Activated naive CD8-positive, alpha-beta T cell treated with anti-CD3 and anti-CD28 coated beads for 36 hours (primary cell): ENCODE measurements at regions not wholly inside any gene's neighbourhood (a gene's known extent, or its start where the extent isn't known, plus 50 kb on each side); places are given as distances from the start of the nearest gene placed in this dataset.
"Not testable (repeated sequence)": the region's sequence is repeated elsewhere in the genome, so short reads cannot be mapped to it uniquely, and the experiment has no call there.

ENCODE experiments used
- DNase-seq: peaks from one replicate; pipeline ENCODE4 v3.0.0; 2021
- H3K27ac Mint-ChIP-seq: one replicate; pipeline ENCODE4 v1.8.0; 2022; ENCODE audit warnings: mild to moderate bottlenecking, moderate library complexity, mixed read lengths
- H3K27me3 Mint-ChIP-seq: one replicate; pipeline ENCODE4 v1.8.0; 2022; ENCODE audit warnings: mild to moderate bottlenecking, mixed read lengths
- H3K36me3 Mint-ChIP-seq: one replicate; pipeline ENCODE4 v1.8.0; 2021; ENCODE audit warnings: mild to moderate bottlenecking, mixed read lengths
- H3K4me1 Mint-ChIP-seq: one replicate; pipeline ENCODE4 v1.8.0; 2021; ENCODE audit warnings: mixed read lengths
- H3K4me3 Mint-ChIP-seq: one replicate; pipeline ENCODE4 v1.8.0; 2022; ENCODE audit warnings: mild to moderate bottlenecking, moderate library complexity, mixed read lengths
- H3K9me3 Mint-ChIP-seq: one replicate; pipeline ENCODE4 v1.8.0; 2022; ENCODE audit warnings: mixed read lengths

DNA sequence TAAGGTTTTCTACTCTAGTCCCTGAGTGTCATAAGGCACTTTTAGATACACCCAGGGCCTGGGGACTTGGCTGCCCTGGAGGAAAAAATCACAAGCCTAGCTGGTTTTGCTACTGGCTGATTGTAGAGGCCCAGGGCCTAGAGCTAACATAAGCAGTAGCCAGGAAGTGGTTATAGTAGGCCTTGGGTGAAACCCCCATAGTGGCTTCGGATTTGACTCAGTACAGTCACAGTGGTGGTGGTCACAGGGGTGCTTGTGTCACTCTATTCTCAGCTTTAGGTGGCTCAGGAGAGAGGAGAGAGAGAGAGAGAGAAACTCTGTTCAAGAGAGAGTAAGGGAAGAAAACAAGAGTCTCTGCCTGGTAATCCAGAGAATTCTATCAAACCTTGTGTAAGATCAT is 194.5 kb upstream of the EDA2R start:
- no peaks in the 10 kb centered on the region for H3K36me3 Mint-ChIP-seq
- H3K4me1 Mint-ChIP-seq = no peaks in the 10 kb centered on the region
- H3K27ac Mint-ChIP-seq = no peak overlapping the region
- no peak for DNase-seq
- peaks cover 2% of the 10 kb centered on the region for H3K9me3 Mint-ChIP-seq
- H3K4me3 Mint-ChIP-seq = no peak overlapping the region
- H3K27me3 Mint-ChIP-seq = no peaks in the 10 kb centered on the region

DNA sequence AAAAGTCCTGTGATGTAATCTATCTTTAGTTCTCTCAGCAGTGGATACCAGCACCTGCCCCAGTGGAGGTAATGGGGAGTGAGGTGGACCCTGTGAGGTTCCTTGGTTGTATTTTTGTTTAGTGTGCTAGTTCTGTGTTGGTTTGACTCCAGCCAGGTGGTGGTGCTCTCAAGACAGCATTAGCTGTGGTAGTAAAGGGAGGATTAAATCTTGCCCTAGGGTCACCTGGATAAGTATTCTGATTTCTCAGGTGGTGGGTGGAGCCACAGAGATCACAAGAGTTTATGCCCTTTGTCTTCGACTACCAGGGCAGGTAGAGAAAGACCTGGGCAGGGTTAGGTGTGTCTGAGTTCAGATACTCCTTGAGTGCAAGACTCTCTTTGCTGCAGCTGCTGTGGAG is 176.3 kb upstream of the EDA2R start:
- no peak for DNase-seq
- H3K4me1 Mint-ChIP-seq = no peaks in the 10 kb centered on the region
- H3K36me3 Mint-ChIP-seq = no peaks in the 10 kb centered on the region
- H3K27me3 Mint-ChIP-seq = no peaks in the 10 kb centered on the region
- peaks cover 4% of the 10 kb centered on the region for H3K9me3 Mint-ChIP-seq
- H3K27ac Mint-ChIP-seq = no peak overlapping the region
- no peak overlapping the region for H3K4me3 Mint-ChIP-seq

DNA sequence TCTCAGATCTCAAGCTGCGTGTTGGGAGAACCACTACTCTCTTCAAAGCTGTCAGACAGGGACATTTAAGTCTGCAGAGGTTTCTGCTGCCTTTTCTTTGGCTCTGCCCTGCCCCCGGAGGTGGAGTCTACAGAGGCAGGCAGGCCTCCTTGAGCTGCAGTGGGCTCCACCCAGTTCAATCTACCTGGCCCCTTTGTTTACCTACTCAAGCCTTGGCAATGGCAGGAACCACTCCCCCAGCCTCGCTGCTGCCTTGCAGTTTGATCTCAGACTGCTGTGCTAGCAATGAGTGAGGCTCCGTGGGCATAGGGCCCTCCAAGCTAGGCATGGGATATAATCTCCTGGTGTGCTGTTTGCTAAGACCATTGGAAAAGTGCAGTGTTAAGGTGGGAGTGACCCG is 155.6 kb upstream of the EDA2R start:
- not testable (repeated sequence) for H3K27ac Mint-ChIP-seq, H3K9me3 Mint-ChIP-seq, H3K4me3 Mint-ChIP-seq

DNA sequence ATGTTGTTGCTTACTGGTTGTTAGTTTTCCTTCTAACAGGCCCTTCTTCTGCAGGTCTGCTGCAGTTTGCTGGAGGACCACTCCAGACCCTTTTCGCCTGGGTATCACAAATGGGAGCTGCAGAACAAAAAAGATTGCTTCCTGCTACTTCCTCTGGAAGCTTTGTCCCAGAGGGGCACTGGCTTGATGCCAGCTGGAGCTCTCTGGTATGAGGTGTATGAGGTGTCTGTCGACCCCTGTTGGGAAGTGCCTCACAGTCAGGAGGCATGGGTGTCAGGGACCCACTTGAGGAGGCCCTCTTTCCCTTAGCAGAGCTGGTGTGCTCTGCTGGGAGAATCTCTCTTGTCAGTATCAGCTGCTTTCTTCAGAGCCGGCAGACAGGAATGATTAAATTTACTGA is 127.4 kb upstream of the EDA2R start:
- H3K9me3 Mint-ChIP-seq = peaks cover 2% of the 10 kb centered on the region
- DNase-seq = no peak
- H3K27me3 Mint-ChIP-seq = peaks cover 3% of the 10 kb centered on the region
- H3K4me3 Mint-ChIP-seq = no peak overlapping the region
- H3K27ac Mint-ChIP-seq = no peak overlapping the region
- H3K36me3 Mint-ChIP-seq = no peaks in the 10 kb centered on the region
- no peaks in the 10 kb centered on the region for H3K4me1 Mint-ChIP-seq

More for the DNA sequence above, 155.6 kb upstream of the EDA2R start:
- H3K36me3 Mint-ChIP-seq, H3K4me1 Mint-ChIP-seq, DNase-seq, H3K27me3 Mint-ChIP-seq: not testable (repeated sequence)

DNA sequence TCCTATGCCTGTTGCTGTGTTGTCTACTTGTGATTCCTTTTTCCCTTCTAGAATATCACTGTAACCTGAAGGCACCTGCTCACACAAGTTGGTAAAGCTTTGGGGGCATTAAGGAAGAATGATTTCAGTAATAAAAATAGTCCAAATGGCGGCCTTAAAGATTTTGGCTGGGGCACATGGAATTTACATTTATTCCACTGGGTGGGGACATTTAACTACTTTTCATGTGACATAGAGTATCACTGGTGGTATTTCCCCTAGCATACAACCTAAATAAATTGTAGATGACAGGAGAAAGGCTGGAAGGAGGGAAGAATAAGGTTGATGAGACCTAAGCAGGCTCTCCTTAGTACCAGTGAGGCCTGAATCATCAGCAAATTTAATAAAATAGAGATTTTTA is 121.8 kb upstream of the EDA2R start:
- no peak overlapping the region for H3K4me3 Mint-ChIP-seq
- no peak overlapping the region for H3K27ac Mint-ChIP-seq
- no peaks in the 10 kb centered on the region for H3K36me3 Mint-ChIP-seq
- H3K27me3 Mint-ChIP-seq = peaks cover 3% of the 10 kb centered on the region
- no peaks in the 10 kb centered on the region for H3K4me1 Mint-ChIP-seq
- DNase-seq = no peak
- H3K9me3 Mint-ChIP-seq = peaks cover under 1% of the 10 kb centered on the region

DNA sequence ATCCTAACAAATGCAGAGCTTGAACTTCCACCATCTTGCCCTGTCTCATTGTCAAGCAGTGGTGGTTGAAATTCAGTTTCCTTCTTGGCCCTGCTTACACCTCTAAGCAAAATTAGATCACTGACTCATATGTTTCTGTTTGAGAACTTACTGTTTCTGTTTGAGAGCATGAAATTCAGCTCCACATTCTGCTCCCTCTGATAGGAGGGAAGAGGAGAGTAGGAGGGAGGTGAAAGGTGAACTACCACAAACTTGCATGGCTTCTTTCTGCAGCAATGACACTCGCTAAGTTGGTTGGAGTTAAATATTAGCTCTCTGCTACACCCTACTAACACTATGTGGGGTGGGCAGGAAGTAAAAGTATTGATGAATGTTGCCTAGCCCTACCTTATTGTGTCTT is 117.8 kb upstream of the EDA2R start:
- Mint-ChIP-seq H3K4me3 (no peak overlapping the region), H3K27me3 (peaks cover 3% of the 10 kb centered on the region), H3K36me3 (no peaks in the 10 kb centered on the region), H3K27ac (no peak overlapping the region), H3K9me3 (no peaks in the 10 kb centered on the region), H3K4me1 (no peaks in the 10 kb centered on the region)
- no peak for DNase-seq

DNA sequence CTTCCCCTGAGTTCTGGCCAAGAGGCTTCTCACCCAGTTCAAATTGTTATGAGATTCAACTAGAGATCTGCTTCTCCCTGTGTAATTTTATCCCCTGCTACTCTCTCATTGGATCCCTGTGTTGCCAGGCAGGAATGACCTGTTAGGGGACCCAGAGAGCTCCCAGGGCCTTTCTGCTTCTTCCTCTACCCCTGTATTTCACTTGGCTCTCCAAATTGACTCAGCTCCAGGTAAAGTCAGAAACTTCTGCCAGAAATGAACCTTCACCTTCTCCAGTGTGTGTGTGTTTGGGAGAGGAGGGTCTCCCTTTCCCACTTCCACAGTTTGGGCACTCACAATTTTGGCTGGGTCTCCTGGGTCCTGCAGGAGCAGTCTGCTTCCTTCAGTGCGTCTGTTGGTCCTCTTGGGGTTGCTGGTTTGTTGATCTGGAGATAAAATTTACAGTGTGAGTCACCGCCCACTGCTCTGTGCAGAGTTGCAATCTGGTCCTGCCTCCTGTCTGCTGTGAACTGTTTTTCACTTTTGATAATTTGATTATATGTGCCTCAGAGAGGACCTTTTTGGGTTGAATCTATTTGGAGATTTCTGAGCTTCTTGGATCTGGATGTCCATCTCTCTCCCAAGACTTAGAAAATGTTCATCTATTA is 112.4 kb upstream of the EDA2R start:
- H3K27ac Mint-ChIP-seq = no peak overlapping the region
- H3K4me1 Mint-ChIP-seq = no peaks in the 10 kb centered on the region
- no peaks in the 10 kb centered on the region for H3K9me3 Mint-ChIP-seq
- no peak for DNase-seq
- H3K27me3 Mint-ChIP-seq = peaks cover 9% of the 10 kb centered on the region
- no peaks in the 10 kb centered on the region for H3K36me3 Mint-ChIP-seq
- H3K4me3 Mint-ChIP-seq = no peak overlapping the region

DNA sequence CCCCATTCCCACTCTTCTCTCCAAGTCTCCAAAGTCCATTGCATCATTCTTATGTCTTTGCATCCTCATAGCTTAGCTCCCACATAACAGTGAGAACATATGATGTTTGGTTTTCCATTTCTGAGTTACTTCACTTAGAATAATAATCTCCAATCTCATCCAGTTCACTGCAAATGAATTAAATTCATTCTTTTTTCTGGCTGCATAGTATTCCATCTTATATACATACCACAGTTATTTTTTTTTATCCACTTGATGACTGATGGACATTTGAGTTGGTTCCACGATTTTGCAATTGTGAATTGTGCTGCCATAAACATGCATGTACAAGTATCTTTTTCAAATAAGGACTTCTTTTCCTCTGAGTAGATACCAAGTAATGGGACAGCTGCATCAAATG is 105.6 kb upstream of the EDA2R start:
- H3K27me3 Mint-ChIP-seq, H3K27ac Mint-ChIP-seq, H3K4me1 Mint-ChIP-seq, H3K9me3 Mint-ChIP-seq, H3K4me3 Mint-ChIP-seq, DNase-seq, H3K36me3 Mint-ChIP-seq: not testable (repeated sequence)

DNA sequence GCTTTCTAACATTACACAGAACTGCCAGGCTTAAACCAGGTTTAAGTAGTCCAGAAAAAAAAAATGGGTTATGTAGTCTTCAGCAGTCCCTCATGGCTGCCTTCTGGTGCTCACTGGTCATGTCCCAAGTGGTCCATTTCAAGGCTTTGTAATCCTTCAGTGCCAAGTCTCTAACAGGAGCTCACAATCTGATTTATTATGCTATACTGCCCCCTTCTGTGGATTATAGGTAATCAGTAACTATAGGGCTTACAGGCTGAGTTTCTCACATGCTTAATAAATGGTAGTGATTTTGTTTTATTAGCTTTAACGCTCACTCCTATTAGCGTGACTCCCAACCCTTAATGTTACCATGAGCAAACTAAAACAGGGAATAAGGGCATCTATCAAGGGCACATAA is 92.5 kb upstream of the EDA2R start:
- DNase-seq = no peak
- no peaks in the 10 kb centered on the region for H3K27me3 Mint-ChIP-seq
- H3K4me3 Mint-ChIP-seq = no peak overlapping the region

DNA sequence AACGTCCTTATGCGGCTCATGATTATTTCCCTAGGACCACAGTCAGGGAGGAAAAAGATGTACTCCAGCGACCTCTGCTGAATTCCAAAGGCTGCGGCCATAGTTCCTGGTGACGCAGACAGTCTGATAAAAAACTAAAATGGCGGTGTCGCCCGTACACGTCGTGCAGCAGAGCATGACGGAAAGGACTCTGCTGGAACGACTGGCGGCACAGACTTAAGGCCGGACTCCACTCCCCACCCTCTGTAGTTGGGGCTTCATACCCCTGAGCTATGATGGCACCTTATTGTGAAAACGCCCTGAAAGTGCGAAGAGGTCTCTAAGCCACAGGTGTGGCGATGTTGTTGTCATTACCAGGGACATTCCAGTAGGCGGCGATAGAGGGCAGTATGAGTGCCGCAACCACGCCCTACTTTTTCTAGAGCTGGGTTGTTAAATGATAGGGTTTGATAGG is 90.0 kb upstream of the EDA2R start:
- Mint-ChIP-seq H3K36me3 (no peaks in the 10 kb centered on the region), H3K4me3 (peak overlapping the region; percentile 85), H3K27me3 (peaks cover 3% of the 10 kb centered on the region), H3K4me1 (peaks cover 2% of the 10 kb centered on the region), H3K9me3 (no peaks in the 10 kb centered on the region), H3K27ac (peak overlapping the region; percentile 91)
- peak; percentile 39 for DNase-seq

More for the DNA sequence above, 92.5 kb upstream of the EDA2R start:
- H3K27ac Mint-ChIP-seq = no peak overlapping the region
- peaks cover 2% of the 10 kb centered on the region for H3K4me1 Mint-ChIP-seq
- H3K9me3 Mint-ChIP-seq = no peaks in the 10 kb centered on the region
- H3K36me3 Mint-ChIP-seq = no peaks in the 10 kb centered on the region

DNA sequence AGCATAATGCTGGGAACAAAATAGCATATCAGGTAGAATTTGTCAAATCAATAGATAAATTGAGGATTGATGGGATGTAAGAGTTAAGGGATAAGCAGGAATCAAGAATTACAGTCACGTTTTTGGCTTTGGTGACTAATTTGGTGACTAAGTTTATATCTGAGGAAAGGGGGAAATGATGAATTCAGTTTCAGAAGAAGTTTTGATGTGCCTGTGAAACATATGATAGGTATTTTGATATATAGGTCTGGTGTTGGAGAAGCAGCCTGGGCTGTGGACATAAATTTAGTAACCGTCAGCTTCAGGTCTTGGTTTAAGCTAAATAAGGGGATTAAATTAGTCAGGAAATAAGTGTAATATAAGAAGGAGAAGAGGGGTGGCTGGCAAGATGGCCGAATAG is 79.0 kb upstream of the EDA2R start:
- peaks cover 2% of the 10 kb centered on the region for H3K4me1 Mint-ChIP-seq
- H3K9me3 Mint-ChIP-seq = no peaks in the 10 kb centered on the region
- DNase-seq = no peak
- no peaks in the 10 kb centered on the region for H3K36me3 Mint-ChIP-seq
- H3K4me3 Mint-ChIP-seq = no peak overlapping the region
- H3K27me3 Mint-ChIP-seq = peaks cover 8% of the 10 kb centered on the region
- no peak overlapping the region for H3K27ac Mint-ChIP-seq

DNA sequence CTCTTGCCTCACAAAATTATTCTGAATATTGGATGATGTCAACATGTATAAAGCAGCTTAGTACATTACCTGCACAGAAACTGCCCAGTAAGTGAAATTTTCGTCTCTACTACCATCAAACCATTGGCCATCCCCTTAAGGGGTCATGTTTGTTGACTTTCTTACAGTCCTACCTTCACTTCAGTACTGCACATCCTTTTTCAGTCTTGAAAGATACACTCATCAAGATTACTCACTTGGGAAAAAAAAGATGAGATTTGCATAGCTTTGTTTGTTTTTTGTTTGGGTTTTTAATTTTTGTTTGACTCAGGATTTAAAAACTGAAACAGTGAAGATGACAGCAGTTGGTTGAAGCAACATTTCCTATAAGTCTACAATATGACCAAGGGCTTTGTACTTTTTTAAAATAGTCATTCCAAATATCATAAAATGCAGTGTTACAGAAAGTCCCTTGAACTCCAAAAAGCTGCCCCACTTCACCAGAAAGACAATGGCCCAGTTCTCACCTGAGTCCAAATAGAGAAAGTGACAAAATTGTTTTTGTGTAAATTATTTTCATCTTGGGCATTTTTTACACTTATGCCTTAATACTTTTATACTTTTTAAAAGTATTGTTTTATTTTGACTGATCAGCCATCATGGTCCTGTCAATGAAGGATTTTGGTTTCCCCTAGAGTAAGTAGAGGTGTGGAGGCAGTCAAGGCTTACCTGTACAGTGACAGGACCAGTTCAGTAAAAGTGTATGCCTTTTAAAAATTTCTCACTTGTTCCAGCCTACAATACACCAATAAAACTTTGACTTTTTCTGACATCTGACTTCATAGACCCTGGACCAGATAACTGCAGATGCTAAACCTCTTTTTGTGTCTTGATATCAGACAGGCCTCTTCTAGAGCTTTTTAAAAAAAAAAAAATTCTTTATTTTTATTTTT is 59.7 kb upstream of the EDA2R start:
- no peak for DNase-seq
- no peaks in the 10 kb centered on the region for H3K4me1 Mint-ChIP-seq
- no peaks in the 10 kb centered on the region for H3K36me3 Mint-ChIP-seq
- no peaks in the 10 kb centered on the region for H3K9me3 Mint-ChIP-seq
- H3K27me3 Mint-ChIP-seq = no peaks in the 10 kb centered on the region
- H3K27ac Mint-ChIP-seq = no peak overlapping the region
- no peak overlapping the region for H3K4me3 Mint-ChIP-seq

DNA sequence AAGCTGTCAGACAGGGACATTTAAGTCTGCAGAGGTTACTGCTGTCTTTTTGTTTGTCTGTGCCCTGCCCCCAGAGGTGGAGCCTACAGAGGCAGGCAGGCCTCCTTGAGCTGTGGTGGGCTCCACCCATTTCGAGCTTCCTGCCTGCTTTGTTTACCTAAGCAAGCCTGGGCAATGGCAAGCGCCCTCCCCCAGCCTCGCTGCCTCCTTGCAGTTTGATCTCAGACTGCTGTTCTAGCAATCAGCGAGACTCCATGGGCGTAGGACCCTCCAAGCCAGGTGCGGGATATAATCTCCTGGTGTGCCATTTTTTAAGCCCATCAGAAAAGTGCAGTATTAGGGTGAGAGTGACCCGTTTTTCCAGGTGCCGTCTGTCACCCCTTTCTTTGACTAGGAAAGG is 53.6 kb upstream of the EDA2R start:
- H3K36me3 Mint-ChIP-seq, H3K27me3 Mint-ChIP-seq, H3K4me3 Mint-ChIP-seq, DNase-seq, H3K9me3 Mint-ChIP-seq, H3K27ac Mint-ChIP-seq, H3K4me1 Mint-ChIP-seq: not testable (repeated sequence)
